OCI-LY1 (cell line): ENCODE measurements at regions not wholly inside any gene's neighbourhood (a gene's known extent, or its start where the extent isn't known, plus 50 kb on each side); places are given as distances from the start of the nearest gene placed in this dataset.

Source experiments
- CTCF ChIP-seq: fragments of 200-600 bp; sonication (generic), shearing (Covaris generic); IDR thresholded peaks from 2 replicates; pipeline ENCODE4 v1.5.1; 2017; ENCODE audit warnings: mild to moderate bottlenecking, antibody characterized with exemption, low read length, moderate library complexity, mixed read lengths
- EZH2 ChIP-seq: fragments of 200-600 bp; sonication (generic), shearing (Covaris generic); IDR thresholded peaks from 2 replicates; pipeline ENCODE4 v1.8.0; 2017; ENCODE audit warnings: borderline replicate concordance, mixed run types, mild to moderate bottlenecking, antibody characterized with exemption, low read length, moderate library complexity, mixed read lengths

- TF ChIP-seq CTCF (no peak), EZH2 (no peak)
Measured at GRCh38 chr5:60020457-60020856, 126.9 kb upstream of the PDE4D start.
